Stimulated activated naive B cell treated with anti-CD40 and anti-IgM and Interleukin-4, amounts not matched to agents 10 μg/mL and 1 μg/mL and 100 μg/mL, for 72 hours (primary cell): ENCODE measurements at regions not wholly inside any gene's neighbourhood (a gene's known extent, or its start where the extent isn't known, plus 50 kb on each side); places are given as distances from the start of the nearest gene placed in this dataset.

Experiments used
- ATAC-seq, 2 donors: fragments of 150-1000 bp; cut with Tn5 transposase; replicated peaks; 2 replicates each; pipeline ENCODE4 v1.10.0; 2021; ENCODE audit warnings: moderate library complexity in 1 of 2
- DNase-seq: peaks from one replicate; pipeline ENCODE4 v3.0.0; 2021
- H3K27ac Mint-ChIP-seq: one replicate; pipeline ENCODE4 v1.8.0; 2022; ENCODE audit warnings: mild to moderate bottlenecking, mixed read lengths
- H3K27me3 Mint-ChIP-seq, 2 donors: one replicate each; pipeline ENCODE4 v1.8.0; 2022; ENCODE audit warnings: mixed read lengths in 2 of 2
- H3K36me3 Mint-ChIP-seq, 2 donors: one replicate each; pipeline ENCODE4 v1.8.0; 2022; ENCODE audit warnings: mixed read lengths in 2 of 2, mild to moderate bottlenecking in 1 of 2
- H3K4me1 Mint-ChIP-seq, 2 donors: one replicate each; pipeline ENCODE4 v1.8.0; 2022; ENCODE audit warnings: mixed read lengths in 2 of 2, mild to moderate bottlenecking in 1 of 2
- H3K4me3 Mint-ChIP-seq, 2 donors: one replicate each; pipeline ENCODE4 v1.8.0; 2022; ENCODE audit warnings: mild to moderate bottlenecking in 2 of 2, mixed read lengths in 2 of 2, moderate library complexity in 1 of 2
- H3K9me3 Mint-ChIP-seq, 2 donors: one replicate each; pipeline ENCODE4 v1.8.0; 2022; ENCODE audit warnings: mixed read lengths in 2 of 2, mild to moderate bottlenecking in 1 of 2

DNA sequence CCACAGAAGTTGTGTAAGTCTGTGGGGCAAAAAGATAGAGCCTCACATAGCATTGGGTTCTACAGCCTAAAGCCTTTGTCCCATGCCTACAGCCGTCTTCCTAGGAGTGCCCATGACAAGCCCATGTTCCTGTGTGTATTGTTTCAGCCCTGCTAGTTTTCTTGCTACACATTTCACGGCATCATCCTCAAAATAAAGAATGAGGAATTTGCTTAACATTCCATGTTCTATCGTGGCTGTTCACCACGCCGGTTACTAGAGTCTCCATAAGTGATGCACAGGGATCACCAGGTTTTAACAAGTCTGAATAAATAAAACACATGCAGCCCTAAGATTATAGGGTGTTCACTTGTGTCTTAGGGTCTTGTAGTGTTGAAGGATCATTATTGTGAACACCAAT lies 87.4 kb upstream of the NGF start:
- H3K9me3 Mint-ChIP-seq = peaks cover 0 to 3% of the 10 kb centered on the region in 2 donors
- no peak overlapping the region for H3K4me3 Mint-ChIP-seq
- ATAC-seq (no peak), DNase-seq (no peak)
- no peak overlapping the region for H3K27ac Mint-ChIP-seq
- H3K27me3 Mint-ChIP-seq = no peaks in the 10 kb centered on the region
- H3K4me1 Mint-ChIP-seq = no peaks in the 10 kb centered on the region
- no peaks in the 10 kb centered on the region for H3K36me3 Mint-ChIP-seq

DNA sequence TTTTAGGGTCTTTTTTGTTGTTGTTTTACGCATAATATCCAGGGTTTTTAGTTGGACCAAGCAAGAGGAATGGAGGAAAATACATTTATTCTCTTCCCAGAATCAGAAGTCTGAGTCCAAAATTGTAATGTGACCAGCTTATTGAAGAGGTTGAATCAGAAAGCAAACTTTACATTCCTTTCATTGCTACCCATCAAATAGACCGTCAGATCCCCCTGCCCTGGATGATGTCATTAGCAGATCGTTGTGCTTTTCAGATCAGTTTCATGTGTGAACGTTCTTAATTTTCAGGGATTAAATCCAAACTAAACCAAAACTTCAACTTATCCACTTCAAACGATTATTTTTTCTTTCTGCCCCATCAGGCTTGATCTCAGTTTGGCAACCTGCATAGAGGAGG lies 85.7 kb upstream of the NGF start:
- Mint-ChIP-seq H3K27ac (no peak overlapping the region), H3K4me3 (no peak overlapping the region), H3K4me1 (peaks cover 0 to 2% of the 10 kb centered on the region in 2 donors), H3K9me3 (peaks cover 0 to 1% of the 10 kb centered on the region in 2 donors), H3K27me3 (no peaks in the 10 kb centered on the region), H3K36me3 (no peaks in the 10 kb centered on the region)
- ATAC-seq (no peak), DNase-seq (no peak)

GRCh38 chr1:115419571-115419970 lies 81.5 kb upstream of the NGF start:
- ATAC-seq (no peak), DNase-seq (no peak)
- Mint-ChIP-seq H3K4me1 (peaks cover 0 to 2% of the 10 kb centered on the region in 2 donors), H3K27ac (no peak overlapping the region), H3K36me3 (no peaks in the 10 kb centered on the region), H3K27me3 (no peaks in the 10 kb centered on the region), H3K9me3 (peaks cover 0 to 1% of the 10 kb centered on the region in 2 donors), H3K4me3 (no peak overlapping the region)

DNA sequence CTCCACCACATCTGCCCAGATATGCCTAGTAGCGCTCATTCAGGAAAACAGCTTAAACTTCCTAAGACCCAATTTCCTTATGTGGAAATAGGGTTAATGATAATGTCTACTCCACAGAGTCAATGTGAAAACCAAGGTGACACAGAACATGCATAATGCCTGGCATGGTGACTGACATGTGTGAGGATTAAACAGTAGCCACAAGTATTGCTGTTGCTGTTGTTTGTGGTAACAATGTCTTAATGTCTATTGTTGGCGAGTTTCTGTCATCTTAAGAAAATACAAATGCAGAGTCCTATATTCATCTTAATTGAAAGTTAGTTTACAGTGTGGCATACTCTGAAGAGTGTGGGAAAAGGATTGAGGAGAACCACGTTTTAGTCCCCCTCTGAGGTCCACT lies 75.6 kb upstream of the NGF start:
- Mint-ChIP-seq H3K9me3 (peaks cover 0 to 8% of the 10 kb centered on the region in 2 donors), H3K4me1 (no peaks in the 10 kb centered on the region), H3K27me3 (no peaks in the 10 kb centered on the region), H3K36me3 (no peaks in the 10 kb centered on the region), H3K4me3 (no peak overlapping the region), H3K27ac (no peak overlapping the region)
- no peak for ATAC-seq
- no peak for DNase-seq

DNA sequence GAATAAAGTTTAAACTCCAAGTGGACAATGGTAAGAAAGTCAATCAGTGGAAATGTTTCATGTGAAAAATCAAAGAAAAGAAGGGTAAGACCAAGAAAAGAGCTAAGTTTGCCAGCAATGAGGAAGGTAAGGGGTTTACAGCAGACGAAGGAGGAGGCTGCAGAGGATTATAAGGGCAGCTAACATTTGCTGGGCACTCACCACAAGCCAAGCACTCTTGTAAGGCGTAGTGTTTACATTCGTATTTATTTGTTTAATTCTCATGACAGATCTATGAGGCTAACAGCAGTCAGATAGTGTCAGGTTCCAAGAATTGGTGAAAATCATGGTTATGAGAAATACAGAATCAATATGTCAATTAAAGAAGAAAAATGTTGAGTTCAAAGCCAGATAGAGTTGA lies 75.2 kb upstream of the NGF start:
- Mint-ChIP-seq H3K4me1 (no peaks in the 10 kb centered on the region), H3K36me3 (no peaks in the 10 kb centered on the region), H3K27me3 (peaks cover 0 to 4% of the 10 kb centered on the region in 2 donors), H3K9me3 (peaks cover 0 to 8% of the 10 kb centered on the region in 2 donors), H3K27ac (no peak overlapping the region), H3K4me3 (no peak overlapping the region)
- ATAC-seq (no peak), DNase-seq (no peak)

DNA sequence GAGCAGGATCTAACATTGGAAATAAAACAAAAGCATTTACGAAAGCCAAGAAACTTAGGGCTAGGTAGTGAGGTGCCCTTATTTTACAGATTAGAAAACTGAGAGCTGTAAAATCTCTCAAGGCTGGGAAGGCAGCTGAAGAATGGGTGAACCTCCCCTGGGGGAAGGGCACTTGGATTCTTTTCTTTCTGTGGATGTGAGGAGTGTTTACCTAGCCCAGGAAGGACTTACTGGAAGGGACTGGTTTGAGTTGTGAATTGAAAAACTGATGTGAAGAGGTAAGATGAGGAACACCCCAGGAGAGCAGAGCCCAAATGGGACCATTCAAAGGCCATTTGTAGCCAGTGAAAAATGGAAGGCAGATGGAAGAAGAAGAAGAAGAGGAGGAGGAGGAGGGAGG lies 74.7 kb upstream of the NGF start:
- Mint-ChIP-seq H3K4me1 (no peaks in the 10 kb centered on the region), H3K27ac (no peak overlapping the region), H3K36me3 (no peaks in the 10 kb centered on the region), H3K9me3 (peaks cover 0 to 9% of the 10 kb centered on the region in 2 donors), H3K4me3 (no peak overlapping the region), H3K27me3 (peaks cover 0 to 8% of the 10 kb centered on the region in 2 donors)
- no peak for ATAC-seq
- no peak for DNase-seq

DNA sequence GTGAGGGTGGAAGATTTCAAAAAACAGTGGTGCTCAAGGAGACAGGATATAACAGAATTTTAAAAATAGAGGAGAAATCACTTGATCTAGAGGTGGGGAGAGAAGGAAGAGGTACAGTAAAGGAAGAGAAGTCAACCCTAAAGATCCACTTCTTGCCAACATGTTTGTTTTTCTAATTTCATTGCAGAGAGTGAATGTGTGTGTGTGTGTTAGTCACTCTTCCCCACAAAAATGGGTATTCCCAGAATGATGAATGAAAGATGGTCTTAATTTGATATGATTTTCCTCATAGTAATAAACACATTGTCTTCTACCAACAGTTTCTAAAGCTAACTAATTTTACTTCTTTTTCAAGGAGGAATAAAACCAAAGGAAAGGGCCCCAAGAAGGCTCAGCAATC lies 74.2 kb upstream of the NGF start:
- no peak overlapping the region for H3K27ac Mint-ChIP-seq

GRCh38 chr1:115411371-115412063 lies 73.5 kb upstream of the NGF start:
- H3K4me1 Mint-ChIP-seq = no peaks in the 10 kb centered on the region
- ATAC-seq (no peak), DNase-seq (no peak)
- no peaks in the 10 kb centered on the region for H3K36me3 Mint-ChIP-seq
- H3K4me3 Mint-ChIP-seq = no peak overlapping the region
- H3K9me3 Mint-ChIP-seq = peaks cover 0 to 12% of the 10 kb centered on the region in 2 donors
- H3K27ac Mint-ChIP-seq = no peak overlapping the region
- H3K27me3 Mint-ChIP-seq = peaks cover 0 to 8% of the 10 kb centered on the region in 2 donors

More for the DNA sequence above, 74.2 kb upstream of the NGF start:
- ATAC-seq = no peak
- Mint-ChIP-seq H3K27me3 (peaks cover 0 to 8% of the 10 kb centered on the region in 2 donors), H3K36me3 (no peaks in the 10 kb centered on the region), H3K4me1 (no peaks in the 10 kb centered on the region), H3K9me3 (peaks cover 0 to 9% of the 10 kb centered on the region in 2 donors), H3K4me3 (no peak overlapping the region)
- DNase-seq = no peak

GRCh38 chr1:115409094-115410015 lies 71.3 kb upstream of the NGF start:
- no peaks in the 10 kb centered on the region for H3K36me3 Mint-ChIP-seq

GRCh38 chr1:115408533-115408932 lies 70.5 kb upstream of the NGF start:
- Mint-ChIP-seq H3K9me3 (peaks cover 0 to 13% of the 10 kb centered on the region in 2 donors), H3K27me3 (peaks cover 0 to 13% of the 10 kb centered on the region in 2 donors), H3K27ac (no peak overlapping the region), H3K36me3 (no peaks in the 10 kb centered on the region), H3K4me1 (no peaks in the 10 kb centered on the region), H3K4me3 (no peak overlapping the region)
- no peak for ATAC-seq
- no peak for DNase-seq

More at GRCh38 chr1:115409094-115410015, 71.3 kb upstream of the NGF start:
- ATAC-seq = no peak
- no peak overlapping the region for H3K27ac Mint-ChIP-seq
- no peaks in the 10 kb centered on the region for H3K4me1 Mint-ChIP-seq
- peaks cover 0 to 13% of the 10 kb centered on the region in 2 donors for H3K27me3 Mint-ChIP-seq
- no peak overlapping the region for H3K4me3 Mint-ChIP-seq
- DNase-seq = no peak
- peaks cover 0 to 13% of the 10 kb centered on the region in 2 donors for H3K9me3 Mint-ChIP-seq

DNA sequence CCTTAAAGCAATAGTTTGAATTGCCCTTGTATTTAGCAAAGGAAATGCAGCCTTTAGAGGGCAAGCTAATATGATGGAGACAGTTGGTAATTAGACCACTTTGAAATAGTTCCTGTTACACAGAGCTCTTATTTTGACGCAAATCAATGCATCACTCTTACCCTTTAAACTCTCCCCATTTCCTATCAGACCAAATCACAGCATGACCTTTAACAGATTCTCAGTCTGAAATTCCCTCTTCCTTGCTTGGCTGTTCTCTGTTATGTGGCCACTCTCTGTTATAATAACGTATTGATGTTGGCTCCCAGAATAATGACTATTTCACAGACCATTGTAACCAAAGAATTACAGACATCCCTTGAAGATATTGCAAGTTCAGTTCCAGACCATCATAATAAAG lies 66.9 kb upstream of the NGF start:
- H3K27me3 Mint-ChIP-seq = peaks cover 0 to 13% of the 10 kb centered on the region in 2 donors
- no peak overlapping the region for H3K27ac Mint-ChIP-seq
- no peaks in the 10 kb centered on the region for H3K4me1 Mint-ChIP-seq
- H3K9me3 Mint-ChIP-seq = peaks cover 0 to 7% of the 10 kb centered on the region in 2 donors
- ATAC-seq = no peak
- DNase-seq = no peak
- H3K4me3 Mint-ChIP-seq = no peak overlapping the region
- H3K36me3 Mint-ChIP-seq = no peaks in the 10 kb centered on the region

GRCh38 chr1:115402753-115403184 lies 64.7 kb upstream of the NGF start:
- Mint-ChIP-seq H3K4me3 (no peak overlapping the region), H3K27ac (no peak overlapping the region), H3K9me3 (peaks cover 0 to 5% of the 10 kb centered on the region in 2 donors), H3K27me3 (peaks cover 0 to 5% of the 10 kb centered on the region in 2 donors), H3K4me1 (no peaks in the 10 kb centered on the region), H3K36me3 (no peaks in the 10 kb centered on the region)
- DNase-seq (no peak), ATAC-seq (no peak)

DNA sequence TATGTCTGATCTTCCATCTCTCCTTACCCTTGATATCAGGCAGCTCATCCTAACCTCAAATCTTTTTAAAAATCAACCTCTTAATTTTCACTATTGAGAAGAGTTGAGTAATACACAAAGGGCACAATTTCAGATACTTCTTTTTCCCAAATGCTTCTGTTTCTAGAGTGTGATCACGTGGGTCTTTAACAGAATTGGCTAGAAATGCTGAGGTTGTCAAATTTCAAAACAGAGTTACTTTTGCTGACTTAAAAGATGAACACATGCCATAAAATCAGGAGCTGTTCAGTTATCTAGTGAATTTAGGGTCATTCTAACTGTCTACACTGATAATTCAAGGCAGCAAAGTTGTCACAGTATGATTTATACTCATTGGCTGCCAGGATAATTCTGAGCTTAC lies 63.6 kb upstream of the NGF start:
- ATAC-seq (no peak), DNase-seq (no peak)
- no peak overlapping the region for H3K27ac Mint-ChIP-seq
- peaks cover 0 to 4% of the 10 kb centered on the region in 2 donors for H3K9me3 Mint-ChIP-seq
- peaks cover 0 to 5% of the 10 kb centered on the region in 2 donors for H3K27me3 Mint-ChIP-seq
- no peaks in the 10 kb centered on the region for H3K36me3 Mint-ChIP-seq
- no peaks in the 10 kb centered on the region for H3K4me1 Mint-ChIP-seq
- no peak overlapping the region for H3K4me3 Mint-ChIP-seq

DNA sequence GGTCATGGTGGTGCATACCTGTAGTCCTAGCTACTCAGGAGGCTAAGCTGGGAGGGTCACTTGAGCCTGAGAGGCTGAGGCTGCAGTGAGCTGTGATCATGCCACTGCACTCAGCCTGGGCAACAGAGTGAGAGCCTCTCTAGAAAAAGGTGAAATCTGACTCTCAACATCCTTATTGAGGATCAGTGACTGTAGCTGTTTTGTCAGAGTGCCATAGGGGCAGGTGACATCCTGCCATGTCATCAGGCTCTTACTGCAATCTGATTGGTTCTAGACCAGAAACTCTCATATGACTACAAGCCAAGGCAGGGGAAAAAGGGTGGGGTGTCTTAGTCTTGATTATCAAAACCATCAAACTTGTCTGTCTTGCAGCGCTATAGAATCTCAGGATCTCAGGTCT lies 62.8 kb upstream of the NGF start:
- Mint-ChIP-seq H3K27me3 (peaks cover 0 to 4% of the 10 kb centered on the region in 2 donors), H3K36me3 (no peaks in the 10 kb centered on the region), H3K4me3 (no peak overlapping the region), H3K4me1 (no peaks in the 10 kb centered on the region), H3K27ac (no peak overlapping the region), H3K9me3 (peaks cover 0 to 1% of the 10 kb centered on the region in 2 donors)
- ATAC-seq (no peak), DNase-seq (no peak)

GRCh38 chr1:115400426-115400825 lies 62.4 kb upstream of the NGF start:
- DNase-seq (no peak), ATAC-seq (no peak)
- Mint-ChIP-seq H3K4me3 (no peak overlapping the region), H3K27me3 (no peaks in the 10 kb centered on the region), H3K9me3 (peaks cover 0 to 1% of the 10 kb centered on the region in 2 donors), H3K4me1 (no peaks in the 10 kb centered on the region), H3K27ac (no peak overlapping the region), H3K36me3 (no peaks in the 10 kb centered on the region)
